GM18867 (cell line): ENCODE measurements at regions not wholly inside any gene's neighbourhood (a gene's known extent, or its start where the extent isn't known, plus 50 kb on each side); places are given as distances from the start of the nearest gene placed in this dataset.
"Not testable (repeated sequence)": the region's sequence is repeated elsewhere in the genome, so short reads cannot be mapped to it uniquely, and the experiment has no call there.

ENCODE experiments used
- ATAC-seq: cut with Tn5 transposase; IDR thresholded peaks from one replicate; pipeline ENCODE4 v1.9.1; 2021; ENCODE audit warnings: mild to moderate bottlenecking, moderate library complexity; ENCODE audit not compliant: unreplicated experiment

GRCh38 chr1:60688221-60688620, 394.1 kb upstream of the NFIA start:
- ATAC-seq: not testable (repeated sequence)

GRCh38 chr1:60681095-60681860, 401.1 kb upstream of the NFIA start:
- no peak for ATAC-seq

- ATAC-seq: no peak
Measured at GRCh38 chr1:60679524-60680375, 402.6 kb upstream of the NFIA start.

- no peak for ATAC-seq
Measured at GRCh38 chr1:60678802-60679201, 403.6 kb upstream of the NFIA start.

GRCh38 chr1:60678391-60678790, 404.0 kb upstream of the NFIA start:
- ATAC-seq: no peak

GRCh38 chr1:60672449-60672848, 409.9 kb upstream of the NFIA start:
- no peak for ATAC-seq

- no peak for ATAC-seq
Measured at GRCh38 chr1:60670302-60670701, 412.1 kb upstream of the NFIA start.

- ATAC-seq: no peak
Measured at GRCh38 chr1:60668585-60668984, 413.8 kb upstream of the NFIA start.

GRCh38 chr1:60665311-60665710, 417.1 kb upstream of the NFIA start:
- no peak for ATAC-seq

- ATAC-seq: no peak
Measured at GRCh38 chr1:60664086-60664625, 418.2 kb upstream of the NFIA start.

- ATAC-seq: no peak
Measured at GRCh38 chr1:60662486-60663044, 419.8 kb upstream of the NFIA start.

- no peak for ATAC-seq
Measured at GRCh38 chr1:60657926-60658325, 424.4 kb upstream of the NFIA start.

GRCh38 chr1:60655679-60656355, 426.5 kb upstream of the NFIA start:
- ATAC-seq: no peak

- ATAC-seq: not testable (repeated sequence)
Measured at GRCh38 chr1:60640033-60640551, 442.3 kb upstream of the NFIA start.

GRCh38 chr1:60639287-60639686, 443.1 kb upstream of the NFIA start:
- no peak for ATAC-seq

- ATAC-seq: no peak
Measured at GRCh38 chr1:60637651-60638050, 444.7 kb upstream of the NFIA start.

- no peak for ATAC-seq
Measured at GRCh38 chr1:60636946-60637345, 445.4 kb upstream of the NFIA start.

- no peak for ATAC-seq
Measured at GRCh38 chr1:60634106-60634505, 448.3 kb upstream of the NFIA start.

GRCh38 chr1:60622486-60622885, 459.9 kb upstream of the NFIA start:
- ATAC-seq: no peak

GRCh38 chr1:60621368-60621851, 461.0 kb upstream of the NFIA start:
- no peak for ATAC-seq

GRCh38 chr1:60620087-60620486, 462.3 kb upstream of the NFIA start:
- no peak for ATAC-seq
